OCI-LY7 (cell line): ENCODE measurements at regions not wholly inside any gene's neighbourhood (a gene's known extent, or its start where the extent isn't known, plus 50 kb on each side); places are given as distances from the start of the nearest gene placed in this dataset.
"Not testable (repeated sequence)": the region's sequence is repeated elsewhere in the genome, so short reads cannot be mapped to it uniquely, and the experiment has no call there.

Experiments used
- BruUV-seq: library from RNA; stranded (reverse); fragments of 400-500 nt; replicated peaks from 2 replicates; lab custom pipeline; 2021; lab: Mats Ljungman, UMichigan
- CTCF ChIA-PET: fragments of 300-600 bp; sonication (Branson Sonifier 250); formaldehyde crosslinking; loops from one replicate; lab custom pipeline; 2022; ENCODE audit warnings: antibody characterized with exemption; ENCODE audit not compliant: unreplicated experiment; lab: Charles Lee
- POLR2A ChIA-PET: fragments of 300-600 bp; sonication (Branson Sonifier 250); formaldehyde crosslinking; loops from one replicate; lab custom pipeline; 2022; ENCODE audit warnings: antibody characterized with exemption; lab: Charles Lee
- DNase-seq: peaks from one replicate; pipeline ENCODE4 v3.0.0-alpha.2; 2015; ENCODE audit warnings: low spot score
- H2AFZ ChIP-seq: fragments of 200-600 bp; sonication (generic), shearing (Covaris generic); 2 replicates; pipeline ENCODE4 v1.6.1; 2014; ENCODE audit warnings: mild to moderate bottlenecking, antibody characterized with exemption, low read length, moderate library complexity
- H3K27ac ChIP-seq: fragments of 200-600 bp; sonication (generic); 2 replicates; pipeline ENCODE4 v1.5.1; 2014; ENCODE audit warnings: mixed run types, low read depth, mild to moderate bottlenecking, moderate library complexity, low read length, inconsistent platforms; ENCODE audit not compliant: poor library complexity, severe bottlenecking
- H3K36me3 ChIP-seq: fragments of 200-600 bp; sonication (generic); 2 replicates; pipeline ENCODE4 v1.6.1; 2014; ENCODE audit warnings: mild to moderate bottlenecking, antibody characterized with exemption, low read length, moderate library complexity, mixed read lengths; ENCODE audit not compliant: insufficient read depth
- H3K4me1 ChIP-seq: fragments of 200-600 bp; sonication (generic); 2 replicates; pipeline ENCODE4 v1.5.1; 2014; ENCODE audit warnings: mild to moderate bottlenecking, low read length; ENCODE audit not compliant: insufficient read depth, poor library complexity, severe bottlenecking
- H3K4me2 ChIP-seq: fragments of 200-600 bp; sonication (generic); 2 replicates; pipeline ENCODE4 v1.6.1; 2014; ENCODE audit warnings: mild to moderate bottlenecking, low read length
- H3K4me3 ChIP-seq: fragments of 200-600 bp; sonication (generic); 2 replicates; pipeline ENCODE4 v1.5.1; 2014; ENCODE audit warnings: mild to moderate bottlenecking, low read depth, low read length; ENCODE audit not compliant: poor library complexity, severe bottlenecking
- H3K79me2 ChIP-seq: fragments of 200-600 bp; sonication (generic); 2 replicates; pipeline ENCODE4 v1.6.1; 2016; ENCODE audit warnings: low read depth, mild to moderate bottlenecking, low read length, moderate library complexity, mixed read lengths; ENCODE audit not compliant: insufficient read depth
- H3K9me2 ChIP-seq: fragments of 200-600 bp; sonication (generic); 2 replicates; pipeline ENCODE4 v1.6.1; 2016; ENCODE audit warnings: mild to moderate bottlenecking, low read length, mixed read lengths; ENCODE audit not compliant: insufficient read depth
- H3K9me3 ChIP-seq: fragments of 200-600 bp; sonication (generic); 2 replicates; pipeline ENCODE4 v1.6.1; 2014; ENCODE audit warnings: mild to moderate bottlenecking, mixed run types, low read length, mixed read lengths
- H4K20me1 ChIP-seq: fragments of 200-600 bp; sonication (generic); 2 replicates; pipeline ENCODE4 v1.6.1; 2014; ENCODE audit warnings: mild to moderate bottlenecking, antibody characterized with exemption, low read length, moderate library complexity, mixed read lengths; ENCODE audit not compliant: insufficient read depth
- EZH2phosphoT487 ChIP-seq: fragments of 200-600 bp; sonication (generic); IDR thresholded peaks from 2 replicates; pipeline ENCODE4 v1.6.1; 2018; ENCODE audit warnings: low read depth, borderline replicate concordance, mild to moderate bottlenecking, mixed run types, antibody characterized with exemption, low read length, moderate library complexity, mixed read lengths
- intact Hi-C: fragments of 100-400 bp; cut with micrococcal nuclease; formaldehyde crosslinking; loops from one replicate; pipeline ENCODE4 v1.10.0; 2022; ENCODE audit not compliant: unreplicated experiment
- TF ChIP-seq, protein P1 (sequence below): fragments of 200-600 bp; sonication (generic); conservative IDR thresholded peaks from 2 replicates; pipeline ENCODE4 v1.5.1; 2014; ENCODE audit warnings: mild to moderate bottlenecking, antibody characterized with exemption, low read length, moderate library complexity, mixed read lengths

DNA sequence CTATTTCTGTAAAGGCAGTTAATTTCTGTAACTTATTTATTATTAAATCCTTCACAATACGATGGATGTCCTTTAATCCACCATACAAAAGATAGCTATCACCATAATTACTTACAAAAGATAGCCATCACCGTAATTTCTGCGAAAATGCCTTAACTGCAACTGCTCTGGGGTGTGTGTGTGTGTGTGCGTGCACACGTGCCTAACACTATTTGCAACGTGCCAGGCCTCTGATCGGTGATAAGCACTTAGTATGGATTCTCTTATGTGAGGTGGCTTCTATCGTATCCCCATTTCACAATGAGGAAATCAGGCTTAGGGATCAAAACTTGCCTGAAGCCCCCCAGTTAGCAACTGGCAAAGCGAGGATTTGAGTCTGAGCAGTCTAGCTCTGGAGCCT lies 67.1 kb upstream of the RBM24 start:
- Histone ChIP-seq H3K9me3 (no peaks in the 10 kb centered on the region), H2AFZ (no peak overlapping the region), H3K9me2 (no peaks in the 10 kb centered on the region), H3K79me2 (no peaks in the 10 kb centered on the region), H3K4me2 (no peak overlapping the region), H3K27ac (no peak overlapping the region), H3K4me1 (no peaks in the 10 kb centered on the region), H3K4me3 (no peak overlapping the region), H4K20me1 (no peaks in the 10 kb centered on the region), H3K36me3 (no peaks in the 10 kb centered on the region)
- no TSS peak for BruUV-seq
- DNase-seq, result no peak
- TF ChIP-seq EZH2phosphoT487, result no peak
- TF ChIP-seq, protein P1, sequence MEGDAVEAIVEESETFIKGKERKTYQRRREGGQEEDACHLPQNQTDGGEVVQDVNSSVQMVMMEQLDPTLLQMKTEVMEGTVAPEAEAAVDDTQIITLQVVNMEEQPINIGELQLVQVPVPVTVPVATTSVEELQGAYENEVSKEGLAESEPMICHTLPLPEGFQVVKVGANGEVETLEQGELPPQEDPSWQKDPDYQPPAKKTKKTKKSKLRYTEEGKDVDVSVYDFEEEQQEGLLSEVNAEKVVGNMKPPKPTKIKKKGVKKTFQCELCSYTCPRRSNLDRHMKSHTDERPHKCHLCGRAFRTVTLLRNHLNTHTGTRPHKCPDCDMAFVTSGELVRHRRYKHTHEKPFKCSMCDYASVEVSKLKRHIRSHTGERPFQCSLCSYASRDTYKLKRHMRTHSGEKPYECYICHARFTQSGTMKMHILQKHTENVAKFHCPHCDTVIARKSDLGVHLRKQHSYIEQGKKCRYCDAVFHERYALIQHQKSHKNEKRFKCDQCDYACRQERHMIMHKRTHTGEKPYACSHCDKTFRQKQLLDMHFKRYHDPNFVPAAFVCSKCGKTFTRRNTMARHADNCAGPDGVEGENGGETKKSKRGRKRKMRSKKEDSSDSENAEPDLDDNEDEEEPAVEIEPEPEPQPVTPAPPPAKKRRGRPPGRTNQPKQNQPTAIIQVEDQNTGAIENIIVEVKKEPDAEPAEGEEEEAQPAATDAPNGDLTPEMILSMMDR, result no peak
- ChIA-PET POLR2A (interaction anchor here (2.2 kb wide), 1 partner anchor 9 kb away, joined by 6 read pairs; no protein-coding TSS in a partner anchor), CTCF (no interaction called here)
- intact Hi-C loops, result no loop called here

DNA sequence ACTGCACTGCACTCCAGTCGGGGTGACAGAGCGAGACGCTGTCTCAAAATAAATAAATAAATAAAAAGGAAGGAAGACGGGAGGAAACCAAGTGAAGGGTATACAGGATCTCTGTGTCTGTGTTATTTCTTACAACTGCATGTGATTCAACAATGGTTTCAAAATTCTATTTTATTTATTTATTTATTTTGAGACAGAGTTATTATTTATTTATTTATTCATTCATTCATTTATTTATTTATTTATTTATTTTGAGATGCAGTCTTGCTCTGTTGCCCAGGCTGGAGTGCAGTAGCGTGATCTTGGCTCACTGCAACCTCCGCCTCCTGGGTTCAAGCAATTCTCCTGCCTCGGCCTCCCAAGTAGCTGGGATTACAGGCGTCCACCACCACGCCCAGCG lies 64.2 kb upstream of the RBM24 start:
- intact Hi-C loops, H3K9me2 ChIP-seq, H4K20me1 ChIP-seq, H3K4me2 ChIP-seq, H3K79me2 ChIP-seq, H2AFZ ChIP-seq, BruUV-seq, H3K27ac ChIP-seq, CTCF ChIA-PET, POLR2A ChIA-PET, H3K4me1 ChIP-seq, H3K9me3 ChIP-seq, H3K36me3 ChIP-seq, H3K4me3 ChIP-seq, DNase-seq: not testable (repeated sequence)

DNA sequence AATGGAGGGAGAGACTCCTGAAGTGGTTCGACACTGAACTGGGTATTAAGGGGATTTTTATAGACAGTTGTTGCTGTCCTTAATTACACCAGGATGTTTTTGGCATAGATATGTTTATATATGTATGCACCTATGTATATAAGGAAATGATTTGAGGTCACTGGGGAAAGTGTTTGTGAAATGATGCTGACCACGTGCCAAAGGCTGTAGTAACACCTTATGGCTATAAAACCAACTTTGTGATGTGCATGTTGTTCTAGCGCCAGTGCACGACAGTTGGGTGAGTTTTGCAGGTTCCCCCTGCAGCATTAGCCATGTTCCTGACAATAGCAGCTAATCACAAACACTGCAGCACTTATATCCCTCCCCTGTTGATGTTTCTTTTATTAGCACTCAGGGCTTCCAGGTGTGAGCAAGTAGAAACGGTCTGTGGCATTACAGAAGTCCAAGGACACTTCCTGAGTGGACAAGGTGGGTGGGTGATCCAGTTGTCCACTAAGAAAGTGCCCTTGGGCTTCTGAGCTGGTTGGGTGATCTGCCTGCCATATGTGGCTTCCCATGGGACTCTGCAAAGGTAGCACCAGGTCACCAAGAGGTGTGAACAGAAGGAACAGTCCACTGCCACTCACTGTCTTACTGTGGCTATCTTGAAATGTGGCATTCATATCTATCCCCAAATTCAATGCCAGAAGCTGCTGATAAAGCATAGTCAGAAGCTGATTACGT lies 63.0 kb upstream of the RBM24 start:
- Histone ChIP-seq H2AFZ (no peak overlapping the region), H3K27ac (no peak overlapping the region), H3K4me2 (no peak overlapping the region), H3K4me1 (no peaks in the 10 kb centered on the region), H3K9me2 (no peaks in the 10 kb centered on the region), H3K4me3 (no peak overlapping the region), H3K36me3 (no peaks in the 10 kb centered on the region), H4K20me1 (no peaks in the 10 kb centered on the region), H3K9me3 (no peaks in the 10 kb centered on the region), H3K79me2 (no peaks in the 10 kb centered on the region)
- no peak for TF ChIP-seq EZH2phosphoT487
- TF ChIP-seq, protein P1, result no peak
- CTCF ChIA-PET, result no interaction called here
- no peak for DNase-seq
- POLR2A ChIA-PET, result no interaction called here
- BruUV-seq, result no TSS peak
- intact Hi-C loops, result no loop called here
